Dermis blood vessel endothelial cell (primary cell): ENCODE measurements at regions not wholly inside any gene's neighbourhood (a gene's known extent, or its start where the extent isn't known, plus 50 kb on each side); places are given as distances from the start of the nearest gene placed in this dataset.

Experiments used
- DNase-seq: peaks from one replicate; pipeline ENCODE4 v3.0.0; 2010

DNA sequence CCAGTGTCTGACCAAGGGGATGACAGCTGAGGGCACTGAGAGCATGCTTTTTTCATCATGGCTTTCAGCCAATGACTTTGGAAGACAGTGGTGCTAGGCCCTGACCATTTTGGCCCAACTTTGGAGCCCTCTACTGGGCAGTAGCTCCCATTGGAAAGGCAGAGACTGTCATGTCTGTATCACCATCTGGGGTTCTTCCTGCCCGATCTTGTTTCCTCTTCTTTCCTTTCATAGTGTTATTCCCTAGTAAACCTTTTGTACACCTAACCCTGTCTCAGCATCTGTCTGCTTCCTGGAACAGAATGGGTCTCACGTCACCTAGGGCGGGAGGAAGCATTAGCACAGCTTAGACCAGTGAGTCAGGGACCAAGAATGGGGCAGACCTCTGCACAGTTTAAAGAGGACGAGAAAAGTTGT, 97.4 kb upstream of the MAST4 start:
- peak; percentile 38 for DNase-seq

DNA sequence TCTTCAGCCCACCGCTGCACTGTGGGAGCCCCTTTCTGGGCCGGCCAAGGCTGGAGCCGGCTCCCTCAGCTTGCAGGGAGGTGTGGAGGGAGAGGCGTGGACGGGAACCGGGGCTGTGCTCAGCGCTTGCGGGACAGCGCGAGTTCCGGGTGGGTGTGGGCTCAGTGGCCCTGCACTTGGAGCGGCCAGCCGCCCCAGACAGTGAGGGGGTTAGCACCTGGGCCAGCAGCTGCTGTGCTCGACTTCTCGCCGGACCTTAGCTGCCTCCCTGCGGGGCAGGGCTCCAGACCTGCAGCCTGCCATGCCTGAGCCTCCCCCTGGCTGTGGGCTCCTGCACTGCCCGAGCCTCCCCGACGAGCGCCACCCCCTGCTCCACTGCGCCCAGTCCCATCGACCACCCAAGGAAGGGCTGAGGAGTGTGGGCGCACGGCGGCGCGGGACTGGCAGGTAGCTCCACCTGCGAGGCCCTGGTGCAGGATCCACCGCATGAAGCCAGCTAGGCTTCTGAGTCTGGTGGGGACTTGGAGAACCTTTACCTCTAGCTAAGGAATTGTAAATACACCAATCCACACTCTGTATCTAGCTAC, 92.9 kb upstream of the MAST4 start:
- DNase-seq = no peak

DNA sequence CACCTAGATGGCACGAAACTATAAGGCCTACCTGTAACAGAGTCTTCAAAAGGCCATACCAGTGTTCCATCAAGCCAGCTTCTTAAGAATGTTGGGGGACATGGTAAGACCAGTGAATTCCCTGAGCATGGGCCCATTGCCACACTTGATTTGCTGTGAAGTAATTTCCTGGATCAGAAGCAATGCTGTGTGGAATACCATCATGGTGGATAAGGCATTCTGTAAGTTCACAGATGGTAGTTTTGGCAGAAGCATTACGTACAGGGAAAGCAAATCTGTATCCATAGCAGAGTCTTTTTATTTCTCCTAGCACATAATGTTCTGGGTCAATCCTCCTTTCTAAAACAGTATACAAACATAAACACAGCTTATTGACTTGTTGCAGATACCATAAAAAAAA, 89.1 kb upstream of the MAST4 start:
- DNase-seq = no peak

GRCh38 chr5:66511491-66511890, 84.7 kb upstream of the MAST4 start:
- DNase-seq = no peak

DNA sequence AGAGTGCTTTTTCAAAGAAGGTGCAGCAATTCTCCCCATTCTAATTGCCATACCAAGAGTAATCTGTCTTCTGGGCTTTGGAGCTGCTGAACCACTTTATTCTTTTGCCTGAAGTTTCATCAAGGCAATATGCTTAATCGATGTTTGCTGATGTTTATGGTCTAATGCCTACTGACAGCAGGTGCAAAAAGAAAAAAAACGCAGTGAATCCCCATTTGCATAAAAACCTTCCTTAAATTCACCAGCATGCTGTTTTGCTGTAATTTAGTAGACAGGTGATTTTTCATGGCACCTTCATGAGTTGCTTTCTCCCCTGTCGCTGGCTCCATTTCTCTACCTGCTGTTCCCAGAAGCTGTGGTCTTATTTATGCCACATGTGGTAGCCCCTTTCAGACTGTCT, 83.1 kb upstream of the MAST4 start:
- no peak for DNase-seq

DNA sequence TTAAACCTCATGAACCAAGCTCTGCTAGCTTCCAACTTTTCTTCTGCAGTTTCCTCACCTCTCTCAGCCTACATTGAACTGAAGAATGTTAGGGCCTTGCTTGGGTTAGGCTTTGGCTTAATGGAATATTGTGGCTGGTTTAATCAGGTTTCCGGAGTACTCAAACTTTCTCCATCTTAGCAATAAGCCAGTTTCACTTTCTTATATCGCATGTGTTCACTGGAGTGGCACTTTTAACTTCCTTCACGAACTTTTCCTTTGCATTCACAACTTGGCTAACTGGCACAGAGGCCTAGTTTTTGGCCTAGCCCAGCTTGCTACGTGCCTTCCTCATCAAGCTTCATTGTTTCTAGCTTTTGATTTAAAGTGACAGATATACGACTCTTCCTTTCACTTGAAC, 81.0 kb upstream of the MAST4 start:
- DNase-seq = no peak

DNA sequence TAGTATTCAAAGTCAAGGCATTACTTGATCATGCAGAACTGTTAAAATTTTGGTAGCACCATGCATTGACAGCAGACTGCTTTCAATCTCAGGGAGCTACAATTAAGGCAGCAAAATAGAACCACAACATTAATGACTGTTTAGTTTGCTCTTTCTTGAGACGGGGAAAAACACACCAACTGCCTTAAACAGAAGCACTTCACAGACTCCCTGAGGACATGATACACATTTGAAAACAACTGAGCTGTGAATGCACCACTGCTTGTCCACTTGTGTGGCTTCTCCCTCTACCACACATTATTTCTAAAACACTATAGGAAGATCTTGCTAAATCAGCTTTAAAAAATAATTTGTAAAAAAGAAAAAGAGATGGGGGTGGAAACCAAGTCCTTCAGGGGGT, 79.6 kb upstream of the MAST4 start:
- no peak for DNase-seq

- no peak for DNase-seq
Measured at GRCh38 chr5:66517351-66517750, 78.8 kb upstream of the MAST4 start.

GRCh38 chr5:66518052-66518451, 78.1 kb upstream of the MAST4 start:
- no peak for DNase-seq

DNA sequence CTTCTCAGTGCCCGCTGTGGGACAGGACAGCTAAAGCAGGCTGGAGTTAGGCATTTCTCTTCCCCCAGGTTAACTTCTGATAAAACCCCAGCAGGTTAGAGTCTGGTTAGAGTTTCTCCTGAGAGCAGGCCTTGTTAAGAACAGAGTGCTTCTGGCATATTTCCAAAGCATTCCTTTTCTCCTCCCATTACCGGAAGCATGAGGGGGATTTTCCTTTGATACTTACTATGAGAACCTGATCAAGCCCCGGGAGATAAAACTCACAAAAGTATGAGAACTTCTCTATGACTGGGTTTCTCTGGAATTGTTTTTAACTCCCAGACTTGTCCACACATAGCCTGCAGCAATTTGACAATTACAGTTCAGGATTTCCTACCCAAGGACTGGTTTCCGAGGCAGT, 77.4 kb upstream of the MAST4 start:
- DNase-seq = peak; percentile 40

GRCh38 chr5:66519626-66520025, 76.6 kb upstream of the MAST4 start:
- DNase-seq = no peak

- DNase-seq = no peak
Measured at GRCh38 chr5:66520854-66521253, 75.3 kb upstream of the MAST4 start.

DNA sequence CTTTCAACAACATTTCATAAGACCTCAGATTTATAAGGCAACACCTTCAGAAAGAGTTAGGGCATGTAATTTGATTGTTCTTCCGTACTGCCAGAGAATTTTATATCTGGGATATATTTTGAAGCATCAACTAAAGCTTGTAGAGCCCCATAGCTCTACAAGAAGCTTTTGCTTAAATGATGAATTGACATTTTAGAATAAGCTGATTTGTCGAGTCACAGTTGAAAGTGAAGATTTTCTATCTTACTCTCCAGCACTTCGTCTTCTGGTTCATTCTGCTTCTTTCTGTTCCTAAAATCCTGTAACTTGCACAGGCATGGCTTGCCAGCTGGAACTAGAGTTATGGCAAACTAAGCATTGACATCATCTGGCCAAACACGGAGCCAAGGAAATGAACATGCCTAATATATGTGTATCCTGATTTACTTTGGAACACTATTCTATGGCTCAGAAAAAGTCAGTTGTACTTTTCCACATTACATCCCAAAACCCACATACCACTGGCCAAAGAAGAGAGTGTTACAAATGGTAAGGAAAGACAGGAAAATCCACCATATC, 68.6 kb upstream of the MAST4 start:
- DNase-seq = no peak

GRCh38 chr5:66529182-66529581, 67.0 kb upstream of the MAST4 start:
- DNase-seq = no peak

DNA sequence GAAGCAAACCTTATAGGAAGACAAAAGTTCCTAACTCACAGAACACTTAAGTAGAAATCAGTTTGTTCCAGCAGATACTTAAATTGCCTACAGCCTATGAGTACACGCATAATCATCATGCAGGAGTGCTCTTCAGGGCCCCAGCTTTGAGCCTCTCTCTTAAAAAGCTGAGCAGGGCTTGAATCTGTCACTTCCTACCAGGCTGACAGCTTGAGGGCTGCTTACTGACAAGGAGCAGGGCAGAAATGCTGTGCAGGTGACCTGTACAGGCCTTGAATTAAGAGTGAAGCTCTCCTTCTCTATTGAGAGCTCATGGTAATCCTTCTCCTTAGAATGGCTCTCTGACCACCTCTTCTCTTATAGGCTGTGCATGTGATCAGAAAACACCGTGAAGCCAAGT, 66.5 kb upstream of the MAST4 start:
- DNase-seq = no peak

DNA sequence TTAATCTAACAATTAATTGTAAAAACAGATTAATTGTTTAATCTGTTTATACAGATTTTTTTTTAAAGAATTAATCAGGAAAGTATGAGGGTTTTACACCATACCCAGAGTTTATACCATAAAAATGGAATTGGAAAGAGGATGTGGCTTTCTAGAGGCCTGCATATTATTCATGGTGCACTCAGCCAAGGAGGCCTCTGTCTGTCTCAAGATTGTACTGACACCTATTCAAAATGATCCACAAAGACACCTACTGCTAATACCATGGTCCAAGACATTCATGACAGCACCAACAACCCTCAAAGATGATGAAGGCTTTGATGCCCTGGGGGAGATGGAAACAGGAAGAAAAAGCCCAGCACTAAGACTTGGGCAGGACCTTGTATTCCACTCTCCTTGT, 58.1 kb upstream of the MAST4 start:
- no peak for DNase-seq

GRCh38 chr5:66538531-66538930, 57.7 kb upstream of the MAST4 start:
- no peak for DNase-seq

- no peak for DNase-seq
Measured at GRCh38 chr5:66540078-66540477, 56.1 kb upstream of the MAST4 start.

DNA sequence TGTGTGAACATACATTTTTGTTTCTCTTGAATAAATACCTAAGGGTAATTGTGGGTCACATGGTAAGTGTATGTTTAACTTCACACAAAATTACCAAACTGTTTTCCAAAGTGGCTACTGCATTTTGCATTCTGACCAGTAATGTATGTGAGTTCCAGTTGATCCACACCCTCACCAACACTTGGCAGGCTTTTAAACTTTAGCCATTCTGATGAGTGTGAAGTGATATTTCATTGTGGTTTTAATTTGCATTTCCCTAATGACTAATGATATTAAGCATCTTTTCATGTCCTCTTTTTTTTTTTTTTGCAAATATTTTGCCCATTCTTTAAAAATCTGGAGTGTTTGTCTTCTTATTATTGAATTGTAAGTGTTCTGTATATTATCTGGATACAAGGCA, 53.5 kb upstream of the MAST4 start:
- DNase-seq = no peak
